Upper lobe of left lung (tissue), 4 donors: ENCODE measurements at regions not wholly inside any gene's neighbourhood (a gene's known extent, or its start where the extent isn't known, plus 50 kb on each side); places are given as distances from the start of the nearest gene placed in this dataset.

Experiments used
- CTCF ChIP-seq, 6 experiments: fragments of 450-650 bp in 4 of 6; fragments of 200-600 bp in 2 of 6; sonication (generic) in 2 of 6; IDR thresholded peaks; one replicate each; pipeline ENCODE4 v1.5.1; 2016 to 2019; ENCODE audit warnings: antibody characterized with exemption in 6 of 6
- EP300 ChIP-seq, 4 donors: sonication (generic); formaldehyde crosslinking; IDR thresholded peaks; one replicate each; pipeline ENCODE4 v1.5.1; 2017; ENCODE audit warnings: antibody characterized with exemption in 4 of 4, control low read depth in 2 of 4
- POLR2AphosphoS5 ChIP-seq, 2 donors: sonication (generic); formaldehyde crosslinking; IDR thresholded peaks; one replicate each; pipeline ENCODE4 v1.5.1; 2017; ENCODE audit warnings: antibody characterized with exemption in 2 of 2

GRCh38 chr16:85999778-86000177, 100.8 kb downstream of the IRF8 start:
- no peak for TF ChIP-seq CTCF (IDR thresholded peaks at IDR 0.05)
- TF ChIP-seq POLR2AphosphoS5 (IDR thresholded peaks at IDR 0.05), result no peak
- TF ChIP-seq EP300 (IDR thresholded peaks at IDR 0.05), result no peak
